Mesenchymal stem cell (in vitro differentiated cells and primary cell): ENCODE measurements at regions not wholly inside any gene's neighbourhood (a gene's known extent, or its start where the extent isn't known, plus 50 kb on each side); places are given as distances from the start of the nearest gene placed in this dataset.
"Not testable (repeated sequence)": the region's sequence is repeated elsewhere in the genome, so short reads cannot be mapped to it uniquely, and the experiment has no call there.

ENCODE experiments used
- DNase-seq: peaks from one replicate; pipeline ENCODE4 v3.0.0-alpha.2; 2013
- H2AFZ ChIP-seq: one replicate; pipeline ENCODE4 v1.6.1; 2013; ENCODE audit warnings: low read depth, mild to moderate bottlenecking, control low read depth, inconsistent platforms, low read length, moderate library complexity
- H2AK5ac ChIP-seq: 2 replicates; pipeline ENCODE4 v1.6.1; 2013; ENCODE audit warnings: low read length, moderate library complexity, mild to moderate bottlenecking, inconsistent platforms; ENCODE audit not compliant: severe bottlenecking
- H2BK120ac ChIP-seq: one replicate; pipeline ENCODE4 v1.6.1; 2013; ENCODE audit warnings: low read depth, mild to moderate bottlenecking, inconsistent platforms, low read length, moderate library complexity
- H2BK12ac ChIP-seq, 2 experiments: one replicate each; pipeline ENCODE4 v1.6.1; 2013; ENCODE audit warnings: inconsistent platforms in 2 of 2, low read length in 2 of 2, mild to moderate bottlenecking in 2 of 2, moderate library complexity in 2 of 2, control low read depth in 1 of 2
- H2BK15ac ChIP-seq: one replicate; pipeline ENCODE4 v1.6.1; 2013; ENCODE audit warnings: mild to moderate bottlenecking, low read depth, inconsistent platforms; ENCODE audit not compliant: poor library complexity, severe bottlenecking
- H2BK5ac ChIP-seq: 2 replicates; pipeline ENCODE4 v1.6.1; 2013; ENCODE audit warnings: low read depth, mild to moderate bottlenecking, low read length, control low read depth, inconsistent platforms; ENCODE audit not compliant: poor library complexity, severe bottlenecking
- H3K14ac ChIP-seq, 2 experiments: one replicate each; pipeline ENCODE4 v1.6.1; 2013; ENCODE audit warnings: inconsistent platforms in 2 of 2, low read length in 2 of 2, control low read depth in 1 of 2, mild to moderate bottlenecking in 1 of 2, moderate library complexity in 1 of 2
- H3K18ac ChIP-seq, 2 experiments: one replicate each; pipeline ENCODE4 v1.6.1; 2013; ENCODE audit warnings: inconsistent platforms in 2 of 2, low read length in 2 of 2, control low read depth in 1 of 2, low read depth in 1 of 2, mild to moderate bottlenecking in 1 of 2
- H3K23ac ChIP-seq, 2 experiments: one replicate each; pipeline ENCODE4 v1.6.1; 2013; ENCODE audit warnings: inconsistent platforms in 2 of 2, low read length in 2 of 2, mild to moderate bottlenecking in 2 of 2, moderate library complexity in 2 of 2, control low read depth in 1 of 2
- H3K27ac ChIP-seq: 2 replicates; pipeline ENCODE4 v1.5.1; 2013; ENCODE audit warnings: mild to moderate bottlenecking, moderate library complexity, low read length, control low read depth, inconsistent platforms; ENCODE audit not compliant: poor library complexity, severe bottlenecking
- H3K27me3 ChIP-seq, 2 experiments: 2 replicates each; pipeline versions ENCODE4 v1.6.1 to v1.7.0; 2013; ENCODE audit warnings: low read length in 2 of 2, mild to moderate bottlenecking in 2 of 2, moderate library complexity in 2 of 2, control low read depth in 1 of 2, inconsistent platforms in 1 of 2; ENCODE audit not compliant: control insufficient read depth in 1 of 2, insufficient read depth in 1 of 2
- H3K36me3 ChIP-seq, 2 experiments: 2 replicates each; pipeline versions ENCODE4 v1.6.1 to v1.7.0; 2013; ENCODE audit warnings: low read length in 2 of 2, control low read depth in 1 of 2, inconsistent platforms in 1 of 2, low read depth in 1 of 2, mild to moderate bottlenecking in 1 of 2; ENCODE audit not compliant: insufficient read depth in 2 of 2, control insufficient read depth in 1 of 2
- H3K4ac ChIP-seq, 2 experiments: one replicate each; pipeline ENCODE4 v1.6.1; 2013; ENCODE audit warnings: inconsistent platforms in 2 of 2, low read length in 2 of 2, mild to moderate bottlenecking in 2 of 2, moderate library complexity in 2 of 2, control low read depth in 1 of 2, low read depth in 1 of 2
- H3K4me1 ChIP-seq: 2 replicates; pipeline ENCODE4 v1.6.1; 2013; ENCODE audit warnings: low read depth, low read length, control low read depth; ENCODE audit not compliant: control insufficient read depth, insufficient read depth
- H3K4me2 ChIP-seq: 2 replicates; pipeline ENCODE4 v1.6.1; 2013; ENCODE audit warnings: low read length, mild to moderate bottlenecking, inconsistent platforms; ENCODE audit not compliant: poor library complexity, severe bottlenecking
- H3K4me3 ChIP-seq, 2 experiments: 2 replicates each; pipeline versions ENCODE4 v1.5.1 to v1.7.0; 2013; ENCODE audit warnings: low read length in 2 of 2, mild to moderate bottlenecking in 2 of 2, control low read depth in 1 of 2, low read depth in 1 of 2; ENCODE audit not compliant: insufficient read depth in 1 of 2
- H3K79me1 ChIP-seq: replicated peaks from 2 replicates; pipeline ENCODE4 v1.6.1; 2013; ENCODE audit warnings: mild to moderate bottlenecking, control low read depth, low read length, inconsistent platforms; ENCODE audit not compliant: poor library complexity, severe bottlenecking
- H3K9ac ChIP-seq: 2 replicates; pipeline ENCODE4 v1.7.0; 2013; ENCODE audit warnings: mild to moderate bottlenecking, low read length, moderate library complexity
- H3K9me3 ChIP-seq: 2 replicates; pipeline ENCODE4 v1.7.0; 2013; ENCODE audit warnings: mild to moderate bottlenecking, low read length; ENCODE audit not compliant: control insufficient read depth
- H4K8ac ChIP-seq: one replicate; pipeline ENCODE4 v1.6.1; 2013; ENCODE audit warnings: inconsistent platforms, mild to moderate bottlenecking, low read length, moderate library complexity
- H4K91ac ChIP-seq: one replicate; pipeline ENCODE4 v1.6.1; 2013; ENCODE audit warnings: mild to moderate bottlenecking, low read length, inconsistent platforms
- WGBS: methylation state at CpG from one replicate; pipeline ENCODE4 v1.1.7; 2013; ENCODE audit warnings: mixed read lengths; 5-methylcytosine and 5-hydroxymethylcytosine counted together

DNA sequence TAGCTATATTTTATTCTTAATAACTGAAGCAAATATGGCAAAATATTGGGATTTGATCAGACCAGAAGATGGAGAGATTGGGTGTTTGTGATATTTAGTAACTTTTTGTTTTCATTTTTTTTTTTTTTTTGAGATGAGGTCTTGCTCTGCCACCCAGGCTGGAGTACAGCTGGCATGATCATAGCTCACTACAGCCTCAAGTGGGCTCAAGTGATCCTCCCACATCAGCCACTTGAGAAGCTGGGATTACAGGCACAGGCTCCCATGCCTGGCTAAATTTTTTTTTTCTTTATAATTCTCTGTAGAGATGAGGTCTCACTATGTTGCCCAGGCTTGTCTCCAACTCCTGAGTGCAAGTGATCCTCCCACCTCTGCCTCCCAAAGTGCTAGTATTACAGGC lies 686.4 kb downstream of the CDY1 start:
- H3K4me3 ChIP-seq, H3K27me3 ChIP-seq, H2AK5ac ChIP-seq, H2BK12ac ChIP-seq, H3K27ac ChIP-seq, H3K9me3 ChIP-seq, H2BK120ac ChIP-seq, H3K14ac ChIP-seq, H4K8ac ChIP-seq, H3K9ac ChIP-seq, DNase-seq, H4K91ac ChIP-seq, H3K23ac ChIP-seq, H2AFZ ChIP-seq, H3K36me3 ChIP-seq, H2BK5ac ChIP-seq, H2BK15ac ChIP-seq, H3K4me1 ChIP-seq, H3K79me1 ChIP-seq, H3K4ac ChIP-seq, H3K18ac ChIP-seq, H3K4me2 ChIP-seq: not testable (repeated sequence)

DNA sequence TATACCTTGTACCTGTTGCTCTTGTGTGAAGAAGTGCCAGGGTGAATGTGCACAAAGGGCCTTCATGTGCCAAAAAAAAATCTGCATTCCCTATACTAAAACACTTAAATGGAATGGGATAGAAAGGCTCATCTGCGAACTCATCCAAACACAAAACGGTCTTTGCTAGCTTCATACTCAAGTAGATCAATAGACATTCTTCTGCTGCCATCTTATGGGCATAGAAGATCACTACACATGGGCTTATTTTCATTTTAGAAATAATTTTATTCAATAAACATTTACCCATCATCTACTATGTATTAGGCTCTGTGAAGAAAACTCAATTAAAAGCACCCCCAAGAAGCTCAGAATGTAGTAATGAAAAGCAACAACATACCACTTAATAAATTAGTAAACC lies 693.1 kb downstream of the CDY1 start:
- not testable (repeated sequence) for H3K4me3 ChIP-seq, H2AFZ ChIP-seq, H2BK120ac ChIP-seq, H3K18ac ChIP-seq, H3K4me1 ChIP-seq, H3K27me3 ChIP-seq, H2BK15ac ChIP-seq, H3K79me1 ChIP-seq, H2AK5ac ChIP-seq, H3K9me3 ChIP-seq, H3K36me3 ChIP-seq, H3K23ac ChIP-seq, H3K14ac ChIP-seq, H3K9ac ChIP-seq, H3K4me2 ChIP-seq, H3K27ac ChIP-seq, H2BK12ac ChIP-seq, H4K8ac ChIP-seq, H2BK5ac ChIP-seq, H3K4ac ChIP-seq, H4K91ac ChIP-seq
- 60% methylated on average over 2 of the region's 2 CpGs for WGBS
- peak; percentile 5 for DNase-seq

DNA sequence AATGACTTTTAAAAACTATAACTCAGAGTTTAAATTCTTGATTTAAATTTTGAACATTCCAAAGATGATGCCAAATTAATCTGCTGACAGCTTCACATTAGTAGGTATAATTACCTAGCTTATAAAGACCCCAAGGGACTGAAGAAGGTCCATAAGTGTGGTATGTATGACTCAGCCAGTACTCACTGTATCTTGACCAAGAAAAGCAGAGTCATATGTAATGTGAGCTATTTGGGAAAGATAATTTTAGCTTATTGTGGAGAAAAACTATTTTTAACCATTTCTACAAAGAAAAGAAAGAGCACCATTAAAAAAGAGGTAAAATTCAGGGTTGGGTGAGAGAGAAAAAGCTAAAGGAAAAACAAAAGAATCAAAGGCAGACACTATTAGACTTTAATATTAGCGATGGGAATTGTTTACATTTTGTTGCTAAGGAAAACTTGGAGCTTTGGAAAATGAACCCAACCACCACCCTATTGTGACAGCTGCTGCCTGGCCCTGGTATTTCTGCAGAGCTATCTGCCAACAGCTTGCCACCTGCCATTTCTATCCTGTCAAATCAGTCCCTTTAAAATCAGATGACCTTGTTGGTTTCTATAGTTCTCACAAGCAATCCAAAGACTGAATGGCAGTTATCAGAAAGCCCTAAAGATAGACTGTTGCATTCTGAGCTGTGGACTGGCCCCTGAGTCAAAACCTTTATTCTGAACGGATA lies 697.7 kb downstream of the CDY1 start:
- no CpG with 5 or more reads among the region's 2 CpGs for WGBS
- H3K9ac ChIP-seq, H3K36me3 ChIP-seq, H3K9me3 ChIP-seq, H3K4me1 ChIP-seq, H2BK5ac ChIP-seq, H3K27me3 ChIP-seq, H3K79me1 ChIP-seq, H2BK12ac ChIP-seq, H3K4ac ChIP-seq, H3K14ac ChIP-seq, H4K8ac ChIP-seq, DNase-seq, H3K4me2 ChIP-seq, H3K18ac ChIP-seq, H4K91ac ChIP-seq, H3K23ac ChIP-seq, H2AFZ ChIP-seq, H3K27ac ChIP-seq, H3K4me3 ChIP-seq, H2BK120ac ChIP-seq, H2BK15ac ChIP-seq, H2AK5ac ChIP-seq: not testable (repeated sequence)

DNA sequence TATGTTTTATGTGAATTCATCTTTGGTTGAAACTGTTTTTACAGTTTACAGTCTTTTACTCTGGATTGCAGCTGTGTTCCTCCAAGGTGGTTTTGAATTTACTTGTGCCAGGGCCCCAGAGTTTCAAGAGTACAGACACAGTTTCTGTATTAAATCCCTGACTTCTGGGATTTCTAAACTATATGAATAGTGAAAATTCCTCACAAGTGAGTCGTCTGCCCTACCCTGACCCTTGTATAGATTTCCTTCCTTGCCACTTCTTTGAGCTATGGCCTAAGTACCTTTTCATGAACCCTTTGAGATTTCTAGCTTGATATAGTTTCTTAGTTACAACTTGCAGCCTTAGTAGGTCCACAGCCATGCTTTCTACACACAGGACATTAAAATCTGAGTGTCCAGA lies 700.8 kb downstream of the CDY1 start:
- H3K4me2 ChIP-seq, H3K4ac ChIP-seq, H4K8ac ChIP-seq, H2BK5ac ChIP-seq, H4K91ac ChIP-seq, H3K23ac ChIP-seq, H2BK12ac ChIP-seq, H3K9ac ChIP-seq, H3K4me1 ChIP-seq, H3K18ac ChIP-seq, H3K36me3 ChIP-seq, H2AFZ ChIP-seq, DNase-seq, H3K27ac ChIP-seq, H2AK5ac ChIP-seq, H3K4me3 ChIP-seq, H2BK120ac ChIP-seq, H3K9me3 ChIP-seq, H3K14ac ChIP-seq, H2BK15ac ChIP-seq, H3K27me3 ChIP-seq, H3K79me1 ChIP-seq: not testable (repeated sequence)
- WGBS: 17% methylated on average over 1 of the region's 1 CpG
